ENCODE measurements at regions not wholly inside any gene's neighbourhood (a gene's known extent, or its start where the extent isn't known, plus 50 kb on each side); places are given as distances from the start of the nearest gene placed in this dataset.

DNA sequence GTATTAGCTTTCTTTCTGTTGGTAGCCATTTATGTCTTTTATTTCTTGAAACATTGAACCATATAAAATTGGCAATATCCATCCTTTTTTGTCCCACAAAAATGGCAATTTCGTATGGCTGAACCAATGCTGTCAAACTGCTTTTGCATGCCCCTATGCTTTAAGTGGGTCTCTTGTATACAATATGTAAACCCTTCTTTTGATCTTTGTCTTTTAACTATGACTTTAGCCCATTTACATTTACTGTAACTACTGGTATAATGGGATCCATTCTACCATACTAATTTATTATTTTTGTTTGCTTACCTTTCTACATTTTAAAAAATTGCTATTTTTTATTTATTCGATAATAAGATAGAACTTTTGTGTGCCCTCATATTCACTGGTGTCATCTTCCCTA lies 93.4 kb downstream of the TENT4A start:
- DNase-seq: no peak

DNA sequence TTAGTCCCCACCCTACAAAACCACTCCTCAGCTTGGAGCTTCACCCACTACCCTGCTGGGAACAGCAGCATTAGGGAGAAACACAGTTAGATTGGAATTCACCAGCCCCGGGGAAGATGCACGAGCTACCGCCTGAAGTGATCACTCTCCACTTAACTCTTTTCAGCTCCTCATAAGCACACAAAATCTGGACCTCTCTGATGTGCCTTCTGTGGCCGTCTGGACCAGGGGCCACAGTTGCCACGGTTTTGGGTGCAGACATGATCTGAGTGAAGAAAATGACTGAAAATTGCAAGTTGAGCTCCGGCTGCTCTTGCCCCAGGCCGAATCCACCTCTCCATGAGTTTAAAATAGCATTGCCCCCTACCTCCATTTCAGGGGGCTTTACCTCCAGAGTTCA lies 95.2 kb downstream of the TENT4A start:
- DNase-seq: no peak

DNA sequence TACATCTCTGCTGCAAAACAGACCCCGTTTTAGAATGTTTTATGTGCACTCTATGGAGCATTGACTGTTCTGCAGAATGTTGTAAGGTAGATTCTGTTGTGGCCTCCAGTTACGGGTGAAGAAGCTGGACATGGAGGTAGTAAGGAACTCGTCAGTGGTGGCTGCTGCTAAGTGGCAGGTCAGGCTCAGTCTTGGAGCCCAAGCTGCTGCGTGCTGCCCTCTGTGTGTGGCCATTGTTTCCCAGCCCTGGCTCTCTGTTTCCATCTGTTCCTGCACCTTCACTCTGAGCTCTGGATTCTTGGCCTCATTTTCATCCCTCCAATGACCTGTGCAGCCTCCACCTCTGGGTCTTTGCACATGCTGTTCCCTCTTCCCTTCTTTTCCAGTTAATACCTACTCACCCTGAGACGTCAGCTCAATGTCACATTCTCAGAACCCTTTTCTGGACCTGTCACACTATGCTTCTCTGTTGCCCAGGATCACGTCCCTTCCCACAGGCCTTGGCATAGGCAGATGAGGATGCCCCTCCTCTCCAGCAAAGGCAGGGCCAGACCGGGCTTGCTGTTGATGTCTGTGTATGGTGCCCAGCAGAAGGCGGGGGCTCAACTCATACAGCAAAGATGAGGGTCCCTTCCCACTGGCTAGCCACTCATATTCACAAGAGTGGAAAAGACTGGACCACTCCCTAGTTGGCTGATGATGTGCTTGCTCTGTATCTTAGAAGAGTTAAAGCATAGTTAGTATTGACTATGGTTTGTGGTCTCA lies 97.6 kb downstream of the TENT4A start:
- DNase-seq: no peak

DNA sequence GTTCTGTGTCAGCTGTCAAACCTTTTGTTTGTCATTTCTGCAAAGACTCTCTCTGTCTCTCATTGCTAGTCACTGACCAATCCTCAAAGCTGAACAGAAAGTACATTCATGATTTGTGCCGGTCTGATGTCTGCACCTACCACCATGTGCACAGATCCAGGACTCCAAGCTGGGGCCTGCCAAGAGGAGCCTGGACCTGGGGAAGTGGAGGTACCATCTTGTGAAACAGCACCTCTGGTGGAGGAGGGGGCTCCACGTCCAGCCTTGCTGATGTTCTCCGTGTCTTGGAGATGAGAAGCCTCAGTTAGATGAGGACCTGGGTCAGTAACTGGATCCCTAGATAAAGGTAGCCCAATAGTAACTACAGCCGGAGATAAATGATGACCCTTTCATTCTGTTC lies 98.9 kb downstream of the TENT4A start:
- no peak for DNase-seq

DNA sequence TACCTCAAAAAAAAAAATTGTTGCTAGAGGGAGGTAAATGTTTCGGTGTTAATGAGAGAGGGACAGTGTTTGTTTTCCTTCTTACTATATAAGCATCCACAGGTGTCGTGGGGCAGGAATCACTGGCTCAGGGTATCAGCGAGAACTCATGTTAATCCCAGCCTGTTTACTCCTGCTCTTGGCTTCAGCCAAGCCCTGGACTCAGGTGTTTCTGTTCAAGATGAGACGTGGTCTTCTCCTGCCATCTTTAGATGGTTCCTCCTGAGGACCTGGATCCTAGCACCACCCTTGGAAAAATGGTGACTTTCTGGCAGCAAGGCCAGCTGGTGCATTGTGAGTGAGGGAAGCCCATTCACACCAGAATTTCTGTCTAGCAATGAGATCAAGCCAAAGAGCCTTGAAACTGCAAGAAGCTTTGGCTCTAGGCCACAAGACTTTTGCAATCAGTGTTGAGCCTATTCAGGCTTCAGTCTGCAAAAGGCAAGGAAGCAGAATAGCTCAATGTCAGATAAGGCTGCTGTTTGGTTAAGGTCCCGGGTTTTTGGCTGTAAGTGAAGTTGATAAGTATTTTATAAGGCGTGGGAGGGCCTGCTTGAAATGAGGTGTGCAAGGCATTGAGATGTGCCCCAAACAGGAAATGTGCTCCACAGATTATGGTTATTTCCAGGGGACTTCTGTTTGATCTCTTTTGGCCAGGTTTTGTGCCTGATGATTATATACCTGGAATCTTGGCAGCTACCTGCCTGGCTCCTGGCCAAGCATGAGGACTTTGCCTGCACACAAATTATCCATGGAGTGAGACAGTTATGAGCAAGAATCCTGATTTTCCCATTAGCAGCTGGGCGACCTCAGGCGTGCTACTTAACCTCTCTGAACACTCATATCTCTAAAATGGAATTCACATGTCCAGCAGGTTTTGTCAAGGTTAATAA lies 99.8 kb downstream of the TENT4A start:
- DNase-seq: peak; percentile 79

DNA sequence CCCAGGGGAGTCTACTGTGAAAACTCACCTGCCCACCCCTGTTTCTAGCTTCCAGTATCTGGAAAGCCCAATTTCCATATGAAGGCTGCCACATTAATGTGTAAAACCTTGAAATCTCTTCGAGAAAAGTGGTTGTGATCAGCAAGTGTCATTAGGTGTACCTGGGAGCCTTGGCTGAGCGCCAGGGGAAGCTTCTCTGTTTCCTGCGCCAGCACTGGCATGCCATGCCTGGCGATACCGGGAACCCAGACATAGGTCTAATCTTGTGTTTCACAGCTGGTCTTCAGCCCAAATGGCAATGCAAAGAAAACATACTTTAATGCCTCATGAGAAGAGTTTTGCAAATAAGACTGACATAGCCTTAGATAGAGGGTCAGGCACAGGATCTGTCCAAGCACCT lies 101.6 kb downstream of the TENT4A start:
- no peak for DNase-seq

DNA sequence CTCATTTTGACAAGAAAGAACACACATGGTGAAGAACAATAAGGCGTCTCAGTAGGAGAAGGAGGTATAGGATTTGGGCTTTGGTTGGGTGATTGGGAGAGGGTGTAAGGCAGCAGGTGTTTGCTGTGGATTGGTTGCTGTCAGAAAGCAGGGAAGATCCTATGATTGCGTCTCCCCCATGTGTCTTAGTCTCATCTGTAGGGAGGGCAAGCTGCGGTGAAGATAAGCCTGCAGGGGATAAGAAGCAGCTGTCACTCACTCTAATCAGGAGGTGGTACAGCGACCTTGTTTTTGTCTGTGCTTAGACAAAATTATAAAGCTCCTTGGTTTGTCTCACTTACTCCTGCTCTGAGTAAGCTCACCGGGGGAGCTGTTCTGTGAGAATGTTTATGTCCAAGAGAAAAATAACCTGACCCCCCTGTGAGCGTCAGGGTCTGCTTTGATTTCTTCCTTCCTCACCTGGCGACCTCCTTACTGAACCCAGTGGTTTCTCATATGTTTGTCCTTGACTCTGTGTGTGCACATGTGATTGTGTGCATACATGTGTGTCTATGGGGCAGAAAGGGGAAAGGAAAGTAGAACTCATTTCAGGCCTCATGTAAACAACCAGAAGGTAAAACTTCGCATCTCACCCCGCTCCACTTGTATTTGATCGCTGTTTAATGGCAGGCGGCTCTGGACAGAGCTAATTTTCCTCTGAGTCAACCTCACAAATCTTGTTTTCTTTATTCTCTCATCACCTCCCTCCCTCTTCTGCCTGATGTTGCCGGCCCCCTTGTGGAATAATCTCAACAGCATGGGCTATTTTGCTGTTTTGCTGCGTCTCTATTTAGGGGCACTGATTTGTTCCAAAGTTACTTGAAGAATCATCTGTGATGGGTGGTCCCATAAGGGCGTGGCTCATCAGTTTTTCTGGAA lies 105.6 kb downstream of the TENT4A start:
- DNase-seq: no peak

DNA sequence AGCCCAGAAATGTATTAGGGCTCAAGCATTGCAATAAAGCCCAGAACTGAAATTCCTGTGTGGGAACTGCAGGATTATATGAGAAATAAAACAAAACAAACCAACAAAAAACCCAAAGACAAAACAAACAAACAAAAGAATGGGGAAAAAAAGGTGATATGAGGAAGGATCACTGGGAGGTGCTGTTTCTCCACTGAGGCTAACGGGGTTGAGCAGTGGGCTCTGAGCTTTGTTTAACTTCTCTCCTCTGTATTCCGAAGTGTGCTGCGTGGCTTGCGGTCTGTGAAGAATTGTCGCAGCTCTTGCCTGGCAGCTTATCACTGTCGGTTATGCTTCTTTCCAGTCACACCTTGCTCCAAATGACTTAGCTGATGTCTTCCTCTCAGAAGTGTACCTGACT lies 106.3 kb downstream of the TENT4A start:
- no peak for DNase-seq

DNA sequence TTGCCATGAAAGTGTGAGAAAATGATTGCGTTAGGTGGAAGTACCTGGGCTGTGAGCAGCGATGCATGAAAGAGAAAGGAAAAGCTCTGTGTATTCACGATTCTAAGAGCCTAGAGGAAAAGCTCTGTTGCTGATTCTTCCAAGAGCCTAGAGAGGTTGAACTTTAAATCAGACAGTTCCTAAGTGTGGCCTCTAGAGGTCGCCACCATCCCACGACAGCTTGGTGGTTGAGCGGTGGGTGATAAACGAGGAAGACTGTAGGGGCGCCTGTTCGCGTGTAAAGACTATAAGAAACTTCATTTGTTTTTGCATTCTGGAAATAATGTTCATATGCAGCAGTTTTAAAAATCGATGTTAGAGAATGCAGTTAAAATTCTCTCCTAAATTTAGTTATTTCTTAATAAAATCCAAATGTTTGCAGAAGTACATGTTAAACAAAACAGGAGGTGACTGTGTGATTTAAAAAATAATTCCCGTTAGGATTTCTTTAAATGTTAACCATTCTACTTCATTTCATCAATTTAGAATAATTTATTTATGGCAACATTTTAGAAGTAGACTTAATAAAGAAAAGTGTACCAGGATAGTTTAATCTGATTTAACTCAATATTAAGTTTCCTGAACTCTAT lies 107.7 kb downstream of the TENT4A start:
- DNase-seq: peak; percentile 74

DNA sequence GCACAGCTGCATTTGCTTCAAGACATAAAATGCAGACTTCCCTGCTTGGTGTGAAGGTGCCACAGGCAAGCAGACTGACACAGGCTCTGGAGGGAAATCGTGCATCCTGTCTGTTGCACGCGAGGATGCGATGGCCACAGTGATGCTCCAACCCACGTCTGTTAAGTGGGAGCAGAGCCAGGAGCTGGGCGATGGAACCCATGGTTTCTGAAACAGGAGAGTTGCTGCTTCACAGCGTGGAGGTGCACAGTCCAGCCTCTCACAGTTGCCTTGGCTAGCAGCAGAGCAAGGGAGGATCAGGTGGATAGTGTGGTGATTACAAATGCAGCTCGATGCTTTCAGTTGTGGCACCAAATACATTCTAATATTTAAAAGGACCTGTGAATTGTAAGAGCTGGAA lies 108.8 kb downstream of the TENT4A start:
- DNase-seq: no peak

DNA sequence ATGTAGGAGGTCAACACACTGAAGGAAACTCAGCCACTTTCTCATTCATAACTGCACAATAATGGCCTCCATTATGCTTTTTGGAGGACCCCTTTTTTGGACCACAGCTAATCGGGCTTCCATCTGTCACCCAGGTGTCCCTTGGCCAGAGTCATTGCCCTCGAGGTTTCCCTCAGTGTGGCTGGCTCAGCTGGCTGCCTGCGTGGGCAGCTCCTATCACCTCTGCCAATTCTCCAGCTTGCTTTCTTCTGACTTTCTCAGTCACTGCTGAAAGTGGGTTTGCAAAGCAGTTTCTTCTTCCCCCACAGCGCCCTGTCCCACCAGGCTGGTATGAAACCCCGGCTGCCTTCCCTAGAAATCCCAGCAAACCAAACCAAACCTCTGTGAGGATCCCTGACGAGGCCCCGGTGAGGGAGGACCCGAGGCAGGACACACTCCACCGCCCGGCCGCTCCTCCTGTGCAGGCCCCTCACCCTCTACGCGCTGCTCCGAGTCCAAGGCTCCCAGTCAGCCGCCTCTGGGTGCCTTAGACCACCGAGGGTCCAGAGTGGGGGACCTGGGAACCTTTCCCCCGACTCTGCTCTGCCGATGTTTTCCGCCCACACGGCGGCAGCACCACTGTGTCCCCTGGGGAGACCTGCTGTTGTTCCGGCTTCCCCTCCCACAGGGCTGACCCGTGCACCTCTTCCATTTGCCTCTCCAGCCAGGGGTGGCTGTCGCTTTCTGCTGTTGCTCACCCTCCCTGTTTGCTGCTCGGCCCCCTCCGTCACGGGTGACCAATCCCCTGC lies 109.5 kb downstream of the TENT4A start:
- no peak for DNase-seq

DNA sequence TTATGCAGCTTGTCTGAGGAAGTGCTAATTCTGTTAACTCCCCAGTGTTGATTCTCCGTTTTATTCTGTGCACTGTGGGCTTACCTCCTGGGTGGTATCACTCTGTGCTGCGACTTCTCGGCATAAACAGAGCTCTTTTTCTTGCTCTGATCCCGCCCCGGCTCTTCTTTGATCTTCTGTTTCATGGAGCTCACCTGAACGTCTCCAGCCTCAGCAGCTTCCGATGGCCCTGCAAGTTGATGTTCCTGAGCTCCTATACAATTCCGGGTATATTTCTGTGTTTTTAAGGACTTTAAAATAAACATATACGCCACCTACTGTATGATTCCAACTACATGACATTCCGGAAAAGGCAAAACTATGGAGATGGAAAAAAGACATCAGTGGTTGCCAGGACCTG lies 110.8 kb downstream of the TENT4A start:
- no peak for DNase-seq

DNA sequence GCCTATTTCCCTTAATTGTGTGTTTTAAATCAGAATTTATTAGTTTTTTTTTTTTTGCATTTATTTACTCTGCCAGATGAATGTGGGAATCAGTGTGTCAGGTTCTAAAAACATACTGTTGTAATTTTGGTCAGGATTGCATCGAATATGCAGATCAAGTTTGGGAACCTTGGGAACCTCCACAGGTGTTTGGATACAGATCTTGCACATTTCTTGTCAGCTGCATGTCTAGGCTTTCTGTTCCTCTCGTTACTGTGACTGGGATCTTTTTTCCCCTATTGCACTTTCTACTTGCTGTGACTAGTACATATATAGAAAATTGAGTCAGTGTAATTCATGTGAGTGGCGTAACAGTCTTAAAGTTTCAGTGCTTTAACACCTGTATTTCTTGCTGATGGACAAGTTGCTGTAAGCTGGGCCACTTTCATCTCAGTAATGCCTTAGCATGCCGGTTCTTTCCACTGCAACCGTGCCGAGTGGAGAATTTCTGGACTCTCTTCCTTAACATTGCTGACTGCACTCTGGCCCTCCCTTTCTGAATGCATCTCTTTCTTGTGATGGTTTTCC lies 112.5 kb downstream of the TENT4A start:
- no peak for DNase-seq

DNA sequence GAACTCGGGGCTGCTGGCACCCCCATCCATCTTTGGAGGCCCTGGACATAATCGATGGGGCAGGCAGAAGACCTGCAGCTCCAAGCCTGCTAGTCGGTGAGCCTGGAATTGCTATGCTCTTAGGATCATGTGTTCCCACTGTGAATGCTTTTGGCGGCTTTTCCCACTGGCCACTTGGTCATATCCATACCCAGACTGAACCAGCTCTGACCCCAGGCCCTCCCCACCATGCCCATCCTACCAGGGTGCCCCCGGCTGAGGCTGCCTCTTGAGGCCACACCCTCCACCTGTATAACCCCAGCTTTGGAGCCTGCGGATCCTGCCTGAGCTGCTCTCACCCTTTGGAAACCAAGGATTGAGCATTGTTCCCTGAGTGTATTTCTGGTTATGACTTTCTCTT lies 113.5 kb downstream of the TENT4A start:
- DNase-seq: no peak

DNA sequence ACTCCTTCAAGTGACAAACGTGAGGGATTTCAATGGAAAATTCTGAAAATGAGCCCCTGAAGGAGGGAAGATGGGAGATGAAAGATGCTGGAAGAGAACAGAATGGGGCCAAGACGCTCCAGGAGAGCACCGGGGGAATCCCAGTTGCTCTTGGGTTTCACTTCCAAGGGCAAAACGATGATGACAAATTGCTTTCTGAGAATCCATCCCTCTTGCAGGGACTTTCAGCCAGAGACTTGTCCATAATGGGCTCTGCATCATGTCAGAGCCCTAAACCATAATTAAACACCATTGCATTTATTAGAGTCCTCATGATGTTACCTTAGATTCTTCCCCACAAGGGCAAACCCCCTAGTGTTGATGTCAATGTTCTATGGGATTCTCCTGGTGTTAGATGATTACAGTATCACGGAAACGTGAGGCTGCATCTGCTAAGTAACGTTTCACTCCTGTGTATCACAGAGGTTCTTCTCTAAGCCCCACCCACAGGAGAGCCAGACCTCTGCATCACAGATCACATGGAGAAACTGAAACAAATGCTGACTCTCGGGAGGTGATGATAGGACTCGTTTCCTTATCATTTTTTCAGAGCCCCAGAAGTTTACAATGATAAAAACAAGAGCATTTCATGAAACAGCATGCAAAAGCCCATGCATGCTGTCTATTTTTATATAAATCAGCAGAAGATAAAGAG lies 114.4 kb downstream of the TENT4A start:
- no peak for DNase-seq

DNA sequence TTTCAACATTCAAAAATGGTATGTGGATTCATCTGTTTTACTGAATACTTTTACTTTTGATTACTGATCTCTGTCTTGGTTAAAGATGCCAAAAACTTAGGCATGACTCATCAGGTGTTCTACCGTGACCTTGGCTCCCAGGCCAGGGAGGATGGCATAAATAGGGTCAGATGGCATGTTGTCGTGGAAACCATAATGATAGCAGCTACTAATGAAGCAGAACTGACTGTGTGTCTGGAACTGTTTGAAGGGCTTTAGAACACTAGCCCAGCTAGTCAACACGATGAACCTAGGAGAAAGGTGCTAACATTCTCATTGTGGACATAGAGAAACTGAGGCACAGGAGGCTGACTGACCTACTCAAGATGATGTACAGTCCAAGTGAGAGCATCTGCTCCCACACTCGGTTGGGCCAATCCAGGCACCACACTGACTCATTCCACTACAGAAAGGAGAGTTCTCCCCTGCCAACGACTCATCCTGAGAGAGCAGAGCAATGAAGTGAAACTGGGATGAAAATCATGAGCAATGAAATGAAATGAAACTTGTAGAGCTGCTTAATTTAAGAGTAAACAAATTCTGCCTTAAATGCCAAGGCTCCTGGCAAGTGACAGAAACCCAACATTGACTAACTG lies 116.0 kb downstream of the TENT4A start:
- DNase-seq: no peak

DNA sequence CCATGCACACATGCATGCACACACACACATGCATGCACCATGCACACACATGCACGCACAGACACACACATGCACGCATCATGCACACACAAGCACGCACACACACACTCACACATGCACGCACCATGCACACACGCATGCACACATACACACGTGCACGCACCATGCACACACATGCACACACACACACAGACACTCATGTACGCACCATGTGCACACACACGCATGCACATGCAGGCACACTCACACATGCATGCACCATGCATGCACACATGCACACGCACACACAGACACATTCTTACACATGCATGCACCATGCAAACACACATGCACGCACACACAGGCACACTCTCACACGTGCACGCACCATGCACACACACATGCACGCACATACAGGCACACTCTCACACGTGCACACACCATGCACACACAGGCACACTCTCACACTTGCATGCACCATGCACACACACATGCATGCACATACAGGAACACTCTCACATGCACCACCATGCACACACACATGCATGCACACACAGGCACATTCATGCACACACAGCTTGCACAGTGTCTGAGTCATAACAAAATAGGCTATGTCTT lies 117.5 kb downstream of the TENT4A start:
- no peak for DNase-seq

DNA sequence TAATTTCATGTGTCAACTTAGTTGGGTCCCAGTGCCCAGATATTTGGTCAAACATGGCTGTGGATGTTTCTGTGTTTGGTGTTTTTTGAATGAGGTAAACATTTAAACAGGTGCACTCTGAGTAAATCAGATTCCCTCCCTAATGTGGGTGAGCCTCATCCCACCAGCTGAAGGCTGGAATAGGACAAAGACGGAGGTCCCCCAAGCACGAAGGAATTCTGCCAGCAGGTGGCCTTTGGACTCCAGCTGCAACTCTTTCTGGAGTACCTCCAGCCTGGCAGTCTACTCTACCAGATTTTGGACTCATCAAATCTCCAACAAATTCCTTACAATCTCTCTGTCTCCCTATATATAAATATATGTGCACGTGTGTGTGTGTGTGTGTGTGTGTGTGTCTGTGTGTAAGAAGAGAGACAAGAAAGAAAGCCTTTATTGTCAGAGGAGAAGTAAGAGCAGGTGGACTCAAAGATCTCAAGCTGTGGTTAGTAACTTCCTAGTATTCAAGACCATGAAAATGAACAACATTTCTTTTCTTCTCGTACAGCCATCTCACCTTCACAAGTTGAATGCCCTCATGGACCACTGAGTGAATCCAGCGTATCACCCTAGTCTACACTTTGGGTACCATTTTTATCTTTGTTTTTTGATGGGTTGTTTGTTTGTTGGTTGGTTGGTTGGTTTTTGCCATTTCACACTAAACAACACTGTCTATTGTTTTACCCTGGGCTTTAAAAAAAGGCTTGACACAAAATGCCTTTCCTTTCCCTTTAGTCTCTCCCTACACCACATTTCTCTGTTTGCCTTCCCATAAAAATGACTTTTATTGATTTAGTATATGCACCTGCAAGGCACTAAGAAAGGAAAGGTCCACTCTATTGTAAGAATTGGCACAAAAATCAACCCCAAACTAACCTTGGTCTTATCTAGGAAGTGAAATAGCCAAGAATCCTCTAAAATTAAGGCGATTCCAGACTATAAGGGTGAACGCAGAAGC lies 118.7 kb downstream of the TENT4A start:
- DNase-seq: no peak

DNA sequence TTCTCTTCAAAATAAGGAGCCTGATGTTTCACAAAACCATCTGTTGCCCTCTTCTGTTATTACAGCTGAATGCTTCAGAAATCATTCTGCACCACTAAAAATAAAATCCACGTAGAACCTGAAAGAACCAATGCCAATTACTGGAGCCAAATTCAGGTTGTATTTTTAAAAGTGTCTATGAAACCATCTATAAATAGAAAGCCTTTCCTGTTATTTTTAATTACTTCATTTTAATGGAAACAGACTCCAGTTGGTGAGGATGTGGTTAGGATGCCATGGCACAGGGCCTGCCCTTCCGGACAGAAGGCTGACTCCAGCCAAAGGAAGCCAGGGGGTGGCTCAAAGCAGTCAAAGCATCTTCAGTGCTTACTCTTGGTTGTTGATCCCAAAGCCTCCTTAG lies 119.8 kb downstream of the TENT4A start:
- DNase-seq: no peak

All from NCI-H2081 treated with DMSO at 0.1 percent for 48 hours (cell line).